H1 (cell line): ENCODE measurements at regions not wholly inside any gene's neighbourhood (a gene's known extent, or its start where the extent isn't known, plus 50 kb on each side); places are given as distances from the start of the nearest gene placed in this dataset.

ENCODE experiments used
- BCL11A ChIP-seq, 2 experiments: IDR thresholded peaks; one replicate each; pipeline ENCODE4 v1.6.1; 2011; ENCODE audit warnings: low read depth in 2 of 2, low read length in 2 of 2, mild to moderate bottlenecking in 2 of 2
- CEBPB ChIP-seq: IDR thresholded peaks from 2 replicates; pipeline ENCODE4 v1.6.1; 2012; ENCODE audit warnings: low read depth, low read length
- CTBP2 ChIP-seq: IDR thresholded peaks from 2 replicates; pipeline ENCODE4 v1.7.0; 2011; ENCODE audit warnings: borderline replicate concordance, mild to moderate bottlenecking, moderate library complexity, mixed read lengths, low read length; ENCODE audit not compliant: insufficient read depth, insufficient read length
- GABPA ChIP-seq: IDR thresholded peaks from 2 replicates; pipeline ENCODE4 v1.6.1; 2011; ENCODE audit warnings: mild to moderate bottlenecking, low read length, moderate library complexity, borderline replicate concordance; ENCODE audit not compliant: insufficient read depth
- SIN3A ChIP-seq, 2 experiments: IDR thresholded peaks in 1 of 2; conservative IDR thresholded peaks in 1 of 2; 2 replicates each; pipeline ENCODE4 v1.6.1; 2011 to 2012; ENCODE audit warnings: low read length in 2 of 2, improper control_type of control experiment in 1 of 2, low read depth in 1 of 2, mild to moderate bottlenecking in 1 of 2

- TF ChIP-seq GABPA (no peak), CTBP2 (no peak), BCL11A (IDR thresholded peaks at IDR 0.05; ENCODE audit: low read depth in 2 of 2, low read length in 2 of 2) (no peak), SIN3A (conservative IDR thresholded peaks at IDR 0.05 in 1 of 2, IDR thresholded peaks at IDR 0.05 in 1 of 2; ENCODE audit: low read depth in 1 of 2, low read length in 2 of 2) (no peak), CEBPB (no peak)
- TF ChIP-seq, all 59 proteins: peak for 0
These were observed 137.3 kb downstream of the VEGFA start (continued) for GRCh38 chr6:43907312-43907711.
